ENCODE measurements at regions not wholly inside any gene's neighbourhood (a gene's known extent, or its start where the extent isn't known, plus 50 kb on each side); places are given as distances from the start of the nearest gene placed in this dataset.

- Histone ChIP-seq H3K9ac (ENCODE audit: low read length) (no peak overlapping the region), H3K79me2 (replicated peaks; ENCODE audit: insufficient read depth, low read length) (no peaks in the 10 kb centered on the region), H3K36me3 (ENCODE audit: insufficient read depth, low read length) (no peaks in the 10 kb centered on the region), H4K20me1 (ENCODE audit: insufficient read depth) (no peaks in the 10 kb centered on the region), H2AFZ (ENCODE audit: low read depth, low read length) (no peak overlapping the region), H3F3A (ENCODE audit: insufficient read depth, low read length, poor library complexity, severe bottlenecking) (no peaks in the 10 kb centered on the region), H3K9me3 (ENCODE audit: low read length) (no peaks in the 10 kb centered on the region), H3K9me2 (ENCODE audit: insufficient read depth, low read length) (no peaks in the 10 kb centered on the region), H3K27me3 (ENCODE audit: insufficient read depth, low read depth, low read length) (no peaks in the 10 kb centered on the region), H3K27ac (ENCODE audit: low read length) (no peak overlapping the region), H3K4me3 (ENCODE audit: low read length) (no peak overlapping the region), H3K4me2 (ENCODE audit: low read length) (no peak overlapping the region)
- TF ChIP-seq REST (IDR thresholded peaks at IDR 0.05; ENCODE audit: borderline replicate concordance) (no peak), EP300 (conservative IDR thresholded peaks at IDR 0.05; ENCODE audit: poor library complexity, severe bottlenecking) (no peak), POLR2AphosphoS5 (IDR thresholded peaks at IDR 0.05) (no peak), MXI1 (conservative IDR thresholded peaks at IDR 0.05; ENCODE audit: poor library complexity, severe bottlenecking) (no peak), EZH2 (IDR thresholded peaks at IDR 0.05; ENCODE audit: borderline replicate concordance, insufficient read depth, low read length, poor library complexity, severe bottlenecking) (no peak), TAF1 (IDR thresholded peaks at IDR 0.05; ENCODE audit: low read depth) (no peak), SMC3 (conservative IDR thresholded peaks at IDR 0.05; ENCODE audit: poor library complexity) (no peak), RAD21 (conservative IDR thresholded peaks at IDR 0.05) (no peak)
- TF ChIP-seq, protein P1, sequence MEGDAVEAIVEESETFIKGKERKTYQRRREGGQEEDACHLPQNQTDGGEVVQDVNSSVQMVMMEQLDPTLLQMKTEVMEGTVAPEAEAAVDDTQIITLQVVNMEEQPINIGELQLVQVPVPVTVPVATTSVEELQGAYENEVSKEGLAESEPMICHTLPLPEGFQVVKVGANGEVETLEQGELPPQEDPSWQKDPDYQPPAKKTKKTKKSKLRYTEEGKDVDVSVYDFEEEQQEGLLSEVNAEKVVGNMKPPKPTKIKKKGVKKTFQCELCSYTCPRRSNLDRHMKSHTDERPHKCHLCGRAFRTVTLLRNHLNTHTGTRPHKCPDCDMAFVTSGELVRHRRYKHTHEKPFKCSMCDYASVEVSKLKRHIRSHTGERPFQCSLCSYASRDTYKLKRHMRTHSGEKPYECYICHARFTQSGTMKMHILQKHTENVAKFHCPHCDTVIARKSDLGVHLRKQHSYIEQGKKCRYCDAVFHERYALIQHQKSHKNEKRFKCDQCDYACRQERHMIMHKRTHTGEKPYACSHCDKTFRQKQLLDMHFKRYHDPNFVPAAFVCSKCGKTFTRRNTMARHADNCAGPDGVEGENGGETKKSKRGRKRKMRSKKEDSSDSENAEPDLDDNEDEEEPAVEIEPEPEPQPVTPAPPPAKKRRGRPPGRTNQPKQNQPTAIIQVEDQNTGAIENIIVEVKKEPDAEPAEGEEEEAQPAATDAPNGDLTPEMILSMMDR (IDR thresholded peaks at IDR 0.05; ENCODE audit: poor library complexity, severe bottlenecking) = no peak
Measured at GRCh38 chr1:100796046-100796445, 76.5 kb downstream of the VCAM1 start.

DNA sequence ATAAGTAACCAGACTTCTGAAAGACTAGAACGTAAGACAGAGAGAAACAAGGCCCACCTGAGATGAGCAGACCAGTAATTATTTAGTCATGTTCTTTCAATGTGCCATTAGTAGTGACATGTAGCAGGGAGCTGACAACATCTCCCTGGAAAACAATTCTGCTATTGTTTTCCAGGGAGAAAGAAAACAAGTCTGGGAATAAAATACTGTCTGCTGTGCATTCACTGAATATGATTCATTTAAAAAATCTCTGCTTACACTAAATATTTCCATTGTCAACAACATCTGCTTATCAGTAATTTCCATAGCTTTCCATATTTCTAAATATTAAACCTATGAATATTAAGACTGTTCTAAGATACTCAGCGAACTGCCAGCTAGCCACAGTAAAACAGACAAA lies 80.0 kb downstream of the VCAM1 start:
- Histone ChIP-seq H3K27me3 (ENCODE audit: insufficient read depth, low read depth, low read length) (no peaks in the 10 kb centered on the region), H4K20me1 (ENCODE audit: insufficient read depth) (no peaks in the 10 kb centered on the region), H3K36me3 (ENCODE audit: insufficient read depth, low read length) (no peaks in the 10 kb centered on the region), H3F3A (ENCODE audit: insufficient read depth, low read length, poor library complexity, severe bottlenecking) (no peaks in the 10 kb centered on the region), H2AFZ (ENCODE audit: low read depth, low read length) (no peak overlapping the region), H3K9me2 (ENCODE audit: insufficient read depth, low read length) (no peaks in the 10 kb centered on the region), H3K79me2 (replicated peaks; ENCODE audit: insufficient read depth, low read length) (no peaks in the 10 kb centered on the region), H3K9ac (ENCODE audit: low read length) (no peak overlapping the region), H3K4me3 (ENCODE audit: low read length) (no peak overlapping the region), H3K9me3 (ENCODE audit: low read length) (no peaks in the 10 kb centered on the region), H3K4me2 (ENCODE audit: low read length) (peak overlapping the region; percentile 19), H3K27ac (ENCODE audit: low read length) (peak overlapping the region; percentile 67)
- TF ChIP-seq, protein P1 (IDR thresholded peaks at IDR 0.05; ENCODE audit: poor library complexity, severe bottlenecking) = no peak
- TF ChIP-seq MXI1 (conservative IDR thresholded peaks at IDR 0.05; ENCODE audit: poor library complexity, severe bottlenecking) = no peak
- no peak for TF ChIP-seq TAF1 (IDR thresholded peaks at IDR 0.05; ENCODE audit: low read depth)
- no peak for TF ChIP-seq REST (IDR thresholded peaks at IDR 0.05; ENCODE audit: borderline replicate concordance)
- TF ChIP-seq POLR2AphosphoS5 (IDR thresholded peaks at IDR 0.05) = no peak
- TF ChIP-seq EP300 (conservative IDR thresholded peaks at IDR 0.05; ENCODE audit: poor library complexity, severe bottlenecking) = no peak
- TF ChIP-seq EZH2 (IDR thresholded peaks at IDR 0.05; ENCODE audit: borderline replicate concordance, insufficient read depth, low read length, poor library complexity, severe bottlenecking) = no peak
- no peak for TF ChIP-seq RAD21 (conservative IDR thresholded peaks at IDR 0.05)
- no peak for TF ChIP-seq SMC3 (conservative IDR thresholded peaks at IDR 0.05; ENCODE audit: poor library complexity)

Data from neural cell (in vitro differentiated cells).